GM12878 (cell line): ENCODE measurements at regions not wholly inside any gene's neighbourhood (a gene's known extent, or its start where the extent isn't known, plus 50 kb on each side); places are given as distances from the start of the nearest gene placed in this dataset.

Experiments
- ATAC-seq: fragments of 200-7000 bp; cut with Tn5 transposase; 3 replicates; pipeline ENCODE4 v1.9.1; 2020; ENCODE audit warnings: mild to moderate bottlenecking, moderate library complexity
- BruUV-seq: library from RNA; stranded (reverse); fragments of 400-500 nt; replicated peaks from 2 replicates; lab custom pipeline; 2021; lab: Mats Ljungman, UMichigan
- CTCF ChIA-PET: fragments of 300-600 bp; sonication (Branson Sonifier 250); formaldehyde crosslinking; extraction: SDS; loops from one replicate; lab custom pipeline; 2021; ENCODE audit warnings: inconsistent platforms; lab: Yijun Ruan, JAX
- POLR2A ChIA-PET: fragments of 350-600 bp; formaldehyde crosslinking; extraction: SDS; loops from one replicate; lab custom pipeline; 2021; ENCODE audit warnings: inconsistent platforms; lab: Charles Lee
- RAD21 ChIA-PET: fragments of 300-600 bp; sonication (Branson Sonifier 250); formaldehyde crosslinking; loops from one replicate; lab custom pipeline; 2023; ENCODE audit warnings: antibody characterized with exemption; ENCODE audit not compliant: unreplicated experiment; lab: Charles Lee
- SMC1A ChIA-PET: fragments of 300-600 bp; sonication (Branson Sonifier 250); formaldehyde crosslinking; loops from one replicate; lab custom pipeline; 2023; ENCODE audit not compliant: unreplicated experiment, uncharacterized antibody; lab: Charles Lee
- DNase-seq: peaks from one replicate; pipeline ENCODE4 v3.0.0-alpha.2; 2011; ENCODE audit warnings: low read depth, low spot score
- FAIRE-seq: peaks from 3 replicates; lab custom pipeline; 2011; peaks lifted over from hg19 to GRCh38; lab: Jason Lieb, UNC
- H2AFZ ChIP-seq: 2 replicates; pipeline ENCODE4 v1.6.0; 2011; ENCODE audit warnings: low read depth, low read length, control low read depth; ENCODE audit not compliant: control insufficient read depth
- H3K27ac ChIP-seq: 2 replicates; pipeline ENCODE4 v1.5.1; 2011; ENCODE audit warnings: control low read depth; ENCODE audit not compliant: control insufficient read depth, insufficient read depth
- H3K27me3 ChIP-seq, 2 experiments: replicated peaks in 1 of 2; 2 replicates each; pipeline versions ENCODE4 v1.6.0 to v1.6.1; 2011; ENCODE audit warnings: low read length in 1 of 2; ENCODE audit not compliant: control insufficient read depth in 2 of 2, insufficient read depth in 2 of 2
- H3K36me3 ChIP-seq, 2 experiments: 2 replicates each; pipeline ENCODE4 v1.5.1; 2011; ENCODE audit warnings: low read length in 1 of 2; ENCODE audit not compliant: control insufficient read depth in 2 of 2, insufficient read depth in 2 of 2
- H3K4me1 ChIP-seq: 2 replicates; pipeline ENCODE4 v1.6.1; 2011; ENCODE audit warnings: mild to moderate bottlenecking, low read length, moderate library complexity, mixed read lengths; ENCODE audit not compliant: control insufficient read depth, insufficient read depth
- H3K4me2 ChIP-seq: 2 replicates; pipeline ENCODE4 v1.6.0; 2011; ENCODE audit warnings: control low read depth; ENCODE audit not compliant: control insufficient read depth, insufficient read depth
- H3K4me3 ChIP-seq: fragments of 200-600 bp; sonication (generic); 2 replicates; pipeline ENCODE4 v1.5.1; 2016
- H3K79me2 ChIP-seq: 2 replicates; pipeline ENCODE4 v1.6.0; 2011; ENCODE audit warnings: low read length; ENCODE audit not compliant: control insufficient read depth, insufficient read depth
- H3K9ac ChIP-seq: 2 replicates; pipeline ENCODE4 v1.8.0; 2011; ENCODE audit warnings: low read length, control low read depth, mixed read lengths; ENCODE audit not compliant: control insufficient read depth, insufficient read depth
- H3K9me3 ChIP-seq: replicated peaks from 3 replicates; pipeline ENCODE4 v1.5.1; 2011; ENCODE audit warnings: mild to moderate bottlenecking, low read length; ENCODE audit not compliant: control insufficient read depth, insufficient read depth
- H4K20me1 ChIP-seq: 2 replicates; pipeline ENCODE4 v1.6.0; 2011; ENCODE audit not compliant: control insufficient read depth, insufficient read depth
- ATF7 ChIP-seq: fragments of 450-650 bp; IDR thresholded peaks from 2 replicates; pipeline ENCODE4 v1.6.1; 2016; ENCODE audit warnings: low read depth, mild to moderate bottlenecking
- CHD2 ChIP-seq: IDR thresholded peaks from 2 replicates; pipeline ENCODE4 v1.6.1; 2011; ENCODE audit warnings: low read depth, low read length, improper control_type of control experiment, borderline replicate concordance
- RELA ChIP-seq: fragments of 450-650 bp; IDR thresholded peaks from 2 replicates; pipeline ENCODE4 v1.8.0; 2014; ENCODE audit warnings: borderline replicate concordance; ENCODE audit not compliant: partially characterized antibody
- RUNX3 ChIP-seq: IDR thresholded peaks from 2 replicates; pipeline ENCODE4 v1.6.1; 2012; ENCODE audit warnings: low read length, inconsistent platforms
- SMARCA5 ChIP-seq: fragments of 450-650 bp; IDR thresholded peaks from 2 replicates; pipeline ENCODE4 v1.6.1; 2017; ENCODE audit warnings: mild to moderate bottlenecking
- SPI1 ChIP-seq: IDR thresholded peaks from 2 replicates; pipeline ENCODE4 v1.6.1; 2011; ENCODE audit warnings: low read depth, mild to moderate bottlenecking, low read length, moderate library complexity, borderline replicate concordance; ENCODE audit not compliant: insufficient read depth
- TCF7 ChIP-seq: IDR thresholded peaks from 2 replicates; pipeline ENCODE4 v1.6.1; 2014; ENCODE audit warnings: antibody characterized with exemption, borderline replicate concordance
- YY1 ChIP-seq: IDR thresholded peaks from 2 replicates; pipeline ENCODE4 v1.6.1; 2011; ENCODE audit warnings: low read depth, mild to moderate bottlenecking, low read length
- ZNF687 ChIP-seq: fragments of 450-650 bp; IDR thresholded peaks from 2 replicates; pipeline ENCODE4 v1.6.1; 2017; ENCODE audit warnings: mild to moderate bottlenecking, moderate library complexity
- WGBS: methylation state at CpG from one replicate; pipeline ENCODE4 v1.1.6; 2016; ENCODE audit warnings: low lambda C conversion rate; ENCODE audit not compliant: insufficient replicate concordance, insufficient coverage; ENCODE audit errors: missing lambda C conversion rate; 5-methylcytosine and 5-hydroxymethylcytosine counted together
- in situ Hi-C: fragments of 300-500 bp; cut with MboI; formaldehyde crosslinking; loops from 9 replicates; pipeline ENCODE4 v1.14.3; 2018; ENCODE audit warnings: mixed read lengths
- intact Hi-C: fragments of 100-400 bp; cut with micrococcal nuclease; formaldehyde crosslinking; loops from one replicate; pipeline ENCODE4 v1.14.2; 2022; ENCODE audit not compliant: unreplicated experiment

DNA sequence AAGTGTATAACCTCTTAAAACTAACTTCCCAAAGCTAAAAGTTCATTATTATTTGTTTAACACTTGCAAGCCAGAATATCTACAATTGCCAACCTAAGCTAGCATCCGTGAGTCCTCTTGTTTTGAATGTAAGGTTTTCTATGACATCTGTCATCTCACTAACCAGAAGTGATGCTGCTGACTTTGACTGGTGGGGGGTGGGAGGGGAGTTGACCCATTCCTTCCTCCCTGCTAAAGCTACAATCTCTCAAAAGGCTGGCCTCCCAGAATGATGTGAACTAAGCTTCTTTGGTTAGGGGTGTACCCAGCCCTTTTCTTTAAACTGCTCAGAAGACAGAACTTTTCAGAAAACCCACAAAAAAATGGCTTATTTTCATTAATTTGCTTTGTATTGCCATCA lies 280.6 kb downstream of the ZEB2 start:
- ATAC-seq (no peak), DNase-seq (no peak), FAIRE-seq (no peak)
- 42% methylated on average over 1 of the region's 1 CpG for WGBS
- no peak overlapping the region for H3K9ac ChIP-seq
- no peaks in the 10 kb centered on the region; the same call in 2 of the 3 replicates for H3K9me3 ChIP-seq
- in situ Hi-C loops: no loop called here
- H3K4me3 ChIP-seq: no peak overlapping the region
- H3K79me2 ChIP-seq: no peaks in the 10 kb centered on the region; the same call in 1 of the 2 replicates
- no peaks in the 10 kb centered on the region for H4K20me1 ChIP-seq
- ChIA-PET CTCF (interaction anchor here (0.7 to 1.4 kb wide), 4 partner anchors 9 to 86 kb away, joined by 3 to 4 read pairs (median 4); no protein-coding TSS in a partner anchor), RAD21 (interaction anchor here (1.0 to 2.3 kb wide), 5 partner anchors 19 to 55 kb away, joined by 3 to 9 read pairs (median 8); no protein-coding TSS in a partner anchor), POLR2A (interaction anchor here (0.7 kb wide), 1 partner anchor 16 kb away, joined by 3 read pairs; no protein-coding TSS in a partner anchor), SMC1A (interaction anchor here (0.7 to 6.3 kb wide), 14 partner anchors 8 to 138 kb away, joined by 3 to 68 read pairs (median 4); no protein-coding TSS in a partner anchor)
- no TSS peak for BruUV-seq
- H3K27me3 ChIP-seq: no peaks in the 10 kb centered on the region
- H2AFZ ChIP-seq: no peak overlapping the region
- TF ChIP-seq RUNX3 (0 out of 2 replicates have a peak, but pooled peaks have one; percentile 10), CHD2 (no peak), ATF7 (no peak), RELA (no peak)
- no peaks in the 10 kb centered on the region for H3K36me3 ChIP-seq
- H3K4me1 ChIP-seq: peaks cover 34% of the 10 kb centered on the region
- intact Hi-C loops: no loop called here
- no peak overlapping the region for H3K4me2 ChIP-seq
- peak overlapping the region; percentile 78 for H3K27ac ChIP-seq

GRCh38 chr2:144237830-144238627 lies 281.9 kb downstream of the ZEB2 start:
- Histone ChIP-seq H3K9me3 (no peaks in the 10 kb centered on the region; the same call in 2 of the 3 replicates), H3K4me3 (no peak overlapping the region), H3K27ac (no peak overlapping the region), H3K9ac (no peak overlapping the region), H2AFZ (peak overlapping the region; percentile 5), H3K4me2 (no peak overlapping the region), H4K20me1 (no peaks in the 10 kb centered on the region), H3K4me1 (peaks cover 46% of the 10 kb centered on the region), H3K36me3 (no peaks in the 10 kb centered on the region), H3K27me3 (no peaks in the 10 kb centered on the region), H3K79me2 (no peaks in the 10 kb centered on the region; the same call in 1 of the 2 replicates)
- FAIRE-seq (no peak), DNase-seq (no peak), ATAC-seq (no peak)
- ChIA-PET POLR2A (interaction anchor here (0.6 to 0.8 kb wide), 2 partner anchors 14 to 126 kb away, joined by 3 to 4 read pairs; no protein-coding TSS in a partner anchor), CTCF (interaction anchor here (0.6 to 1.8 kb wide), 2 partner anchors 12 to 78 kb away, joined by 3 to 5 read pairs; no protein-coding TSS in a partner anchor), RAD21 (interaction anchor here (0.9 to 2.3 kb wide), 5 partner anchors 11 to 54 kb away, joined by 3 to 9 read pairs (median 8); no protein-coding TSS in a partner anchor), SMC1A (interaction anchor here (0.6 to 6.3 kb wide), 17 partner anchors 9 to 407 kb away, joined by 3 to 68 read pairs (median 3); no protein-coding TSS in a partner anchor)
- WGBS: 50% methylated on average over 2 of the region's 2 CpGs
- no TSS peak for BruUV-seq
- in situ Hi-C loops: no loop called here
- no peak for TF ChIP-seq TCF7
- TF ChIP-seq SMARCA5: no peak
- 0 out of 2 replicates have a peak, but pooled peaks have one; percentile 7 for TF ChIP-seq SPI1
- no peak for TF ChIP-seq ZNF687
- peak; percentile 67 for TF ChIP-seq YY1
- intact Hi-C loops: no loop called here
